ENCODE measurements at regions not wholly inside any gene's neighbourhood (a gene's known extent, or its start where the extent isn't known, plus 50 kb on each side); places are given as distances from the start of the nearest gene placed in this dataset.

DNA sequence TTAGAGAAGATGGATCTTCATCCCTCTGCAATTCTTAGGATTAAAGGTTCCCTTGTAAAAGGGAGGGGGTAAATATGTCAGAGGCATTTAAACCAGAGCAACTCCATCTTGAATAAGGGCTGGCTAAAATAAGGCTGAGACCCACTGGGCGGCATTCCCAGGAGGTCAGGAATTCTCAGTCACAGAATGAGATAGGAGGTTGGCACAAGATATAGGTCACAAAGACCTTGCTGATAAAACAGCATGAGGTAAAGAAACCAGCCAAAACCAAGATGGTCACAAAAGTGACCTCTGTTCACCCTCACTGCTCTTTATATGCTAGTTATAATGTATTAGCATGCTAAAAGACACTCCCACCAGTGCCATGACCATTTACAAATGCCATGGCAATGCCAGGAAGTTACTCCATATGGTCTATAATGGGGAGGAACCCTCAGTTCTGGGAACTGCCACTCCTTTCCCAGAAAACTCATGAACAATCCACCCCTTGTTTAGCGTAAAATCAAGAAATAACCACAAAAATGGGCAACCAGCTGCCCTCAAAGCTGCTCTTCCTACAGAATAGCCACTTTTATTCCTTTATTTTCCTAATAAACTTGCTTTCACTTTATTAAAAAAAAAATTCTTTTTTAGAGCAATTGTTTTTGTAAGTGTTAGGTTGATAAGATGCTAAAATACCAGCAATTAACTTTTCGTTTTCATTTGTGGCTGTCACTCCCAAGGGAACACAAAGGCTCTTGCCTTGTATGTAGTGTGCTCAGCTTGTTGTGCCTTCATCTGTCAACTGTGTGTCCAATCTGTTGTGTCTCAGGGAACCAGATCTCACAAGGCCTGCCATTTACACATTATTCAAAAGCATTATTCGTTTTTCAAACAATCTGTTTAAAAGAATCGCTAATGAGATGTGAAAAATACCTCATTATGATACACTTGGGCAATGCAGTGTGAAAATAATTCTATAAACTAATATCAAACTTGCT is 205.2 kb upstream of the RGPD4 start:
- DNase-seq (ENCODE audit: low spot score) = peak; percentile 4

DNA sequence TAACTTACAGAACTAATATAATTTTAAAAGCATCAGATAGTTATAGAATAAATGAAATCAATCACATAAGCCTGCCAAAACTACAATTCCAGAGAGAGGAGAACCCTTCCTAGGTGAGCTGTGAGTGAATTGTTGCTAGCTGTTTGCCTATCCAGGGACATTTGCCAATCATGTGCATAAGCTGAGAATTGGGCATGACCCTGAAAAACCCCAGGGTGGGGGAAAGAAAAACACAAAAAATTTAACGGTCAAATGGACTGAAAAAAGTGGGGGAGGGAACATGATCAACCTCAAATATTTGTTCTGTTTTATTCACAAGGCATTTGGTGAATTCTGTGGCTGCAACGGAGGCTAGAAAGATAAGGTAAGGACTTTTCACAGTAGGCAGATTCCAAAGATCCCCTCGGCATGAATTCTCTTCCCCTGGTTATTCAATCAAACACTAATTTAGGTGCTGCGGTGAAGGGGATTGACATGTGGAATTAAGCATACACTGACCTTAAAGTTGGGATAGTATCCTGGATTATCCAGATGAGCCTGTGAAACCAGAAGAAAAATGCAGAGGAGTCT is 203.9 kb upstream of the RGPD4 start:
- no peak for DNase-seq (ENCODE audit: low spot score)

DNA sequence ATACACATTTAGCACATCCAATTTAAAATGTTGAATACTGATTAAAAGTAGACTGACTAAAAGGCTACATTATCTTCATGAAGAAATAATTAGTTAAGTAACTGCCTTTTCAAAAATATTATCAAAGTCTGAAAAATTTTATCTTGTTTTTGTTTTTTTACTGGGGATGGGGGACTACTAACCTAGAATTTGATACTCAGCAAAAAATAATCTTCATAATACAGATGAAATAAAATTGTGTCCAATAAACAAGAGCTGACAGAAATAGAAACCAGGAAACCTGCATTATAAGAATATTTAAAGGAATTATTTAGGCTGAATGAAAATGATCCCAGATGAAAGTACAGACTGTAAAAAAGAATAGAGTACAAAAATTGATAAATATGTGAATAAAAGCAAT is 200.7 kb upstream of the RGPD4 start:
- no peak for DNase-seq (ENCODE audit: low spot score)

DNA sequence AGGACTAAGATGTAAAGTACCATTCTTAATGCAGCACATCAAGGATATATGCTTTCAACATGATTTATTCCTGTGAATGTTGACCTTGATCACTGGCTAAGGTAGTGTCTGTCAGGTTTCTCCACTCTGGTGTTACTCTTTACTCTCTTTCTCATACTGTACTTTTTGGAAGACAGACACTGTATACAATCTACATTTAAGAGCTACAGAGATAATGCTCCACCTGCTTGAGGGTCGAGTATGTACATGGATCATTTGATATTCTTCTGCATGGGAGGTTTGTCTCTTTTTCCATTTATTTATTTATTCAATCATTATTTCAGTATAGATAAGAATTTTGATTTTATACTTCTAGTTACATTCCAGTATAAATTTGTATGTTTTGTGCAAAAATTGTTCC is 199.5 kb upstream of the RGPD4 start:
- peak; percentile 13 for DNase-seq (ENCODE audit: low spot score)

DNA sequence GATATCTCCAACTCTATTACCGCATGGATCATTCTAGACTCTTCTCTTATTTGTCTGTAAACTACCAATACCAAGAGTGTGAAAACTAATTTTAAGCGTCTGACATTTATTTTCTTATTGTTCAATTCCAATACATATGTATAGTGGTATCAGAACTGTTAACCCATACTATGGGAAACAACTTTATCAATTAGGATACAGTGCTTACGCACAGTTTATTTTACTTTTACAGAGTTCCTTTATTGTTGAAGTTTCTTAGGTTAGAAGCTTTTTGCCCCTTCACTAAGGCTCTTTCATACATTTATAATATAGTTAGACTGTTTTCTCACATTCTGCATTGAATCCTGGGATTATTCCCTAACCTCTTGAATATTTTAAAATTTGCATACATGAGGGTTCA is 198.8 kb upstream of the RGPD4 start:
- no peak for DNase-seq (ENCODE audit: low spot score)

DNA sequence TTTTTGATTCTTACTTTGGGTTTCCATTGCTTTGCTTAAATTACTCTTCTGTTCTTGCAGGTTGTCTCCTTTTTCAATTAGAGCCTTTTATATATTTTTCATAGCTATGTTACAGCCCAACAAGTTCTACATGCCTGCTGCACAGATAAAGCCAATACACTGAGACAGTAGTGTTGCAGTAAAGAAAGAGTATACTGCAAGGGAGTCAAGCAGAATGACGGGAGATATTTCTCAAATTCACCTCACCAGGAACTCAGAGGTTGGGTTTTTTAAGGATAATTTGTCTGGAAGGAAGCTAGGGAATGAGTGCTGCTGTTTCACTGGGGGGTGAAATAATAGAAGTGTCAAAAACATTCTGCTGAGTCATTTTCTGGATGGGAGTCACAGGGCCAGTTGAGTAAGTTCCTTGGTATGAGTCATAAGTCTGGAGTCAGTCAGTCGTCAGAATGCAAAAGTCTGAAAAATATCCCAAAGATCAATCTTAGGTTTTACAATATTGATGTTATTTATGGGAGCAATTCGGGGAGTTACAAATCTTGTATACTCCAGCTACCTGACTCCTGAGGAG is 193.0 kb upstream of the RGPD4 start:
- peak; percentile 79 for DNase-seq (ENCODE audit: low spot score)

DNA sequence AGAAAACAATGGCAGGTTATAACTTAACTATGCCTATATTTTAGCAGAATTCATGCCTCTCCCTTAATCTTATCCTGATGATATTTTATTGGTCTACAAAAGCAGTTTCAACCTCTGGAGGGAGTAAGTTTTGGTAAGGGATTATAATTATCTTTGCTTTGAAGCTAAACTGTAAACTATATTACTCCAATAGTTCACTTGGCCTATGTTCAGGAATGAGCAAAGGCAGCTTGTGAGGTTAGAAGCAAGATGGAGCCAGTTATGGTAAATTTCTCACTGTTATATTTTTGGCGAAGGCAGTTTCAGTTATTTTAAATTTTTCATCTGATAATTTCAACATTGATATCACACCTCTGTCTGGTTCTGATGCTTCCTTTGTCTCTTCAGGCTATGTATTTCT is 192.5 kb upstream of the RGPD4 start:
- peak; percentile 4 for DNase-seq (ENCODE audit: low spot score)

DNA sequence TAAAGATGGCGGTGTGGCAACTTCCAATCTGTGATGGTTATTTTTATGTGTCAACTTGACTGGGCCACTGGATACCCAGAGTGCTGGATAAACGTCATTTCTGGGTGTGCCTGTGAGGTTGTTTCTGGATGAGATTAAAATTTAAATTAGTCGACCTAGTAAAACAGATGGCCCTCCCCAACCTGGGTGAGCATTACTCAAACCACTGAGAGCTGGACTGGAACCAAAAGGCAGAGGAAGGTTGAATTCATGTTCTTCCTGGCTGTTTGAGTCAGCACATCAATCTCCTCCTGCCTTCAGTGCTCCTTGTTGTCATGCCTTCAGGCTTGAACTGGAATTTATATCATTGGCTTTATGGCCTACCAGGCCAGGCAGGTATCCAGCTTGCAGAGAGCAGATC is 190.8 kb upstream of the RGPD4 start:
- DNase-seq (ENCODE audit: low spot score) = peak; percentile 60

DNA sequence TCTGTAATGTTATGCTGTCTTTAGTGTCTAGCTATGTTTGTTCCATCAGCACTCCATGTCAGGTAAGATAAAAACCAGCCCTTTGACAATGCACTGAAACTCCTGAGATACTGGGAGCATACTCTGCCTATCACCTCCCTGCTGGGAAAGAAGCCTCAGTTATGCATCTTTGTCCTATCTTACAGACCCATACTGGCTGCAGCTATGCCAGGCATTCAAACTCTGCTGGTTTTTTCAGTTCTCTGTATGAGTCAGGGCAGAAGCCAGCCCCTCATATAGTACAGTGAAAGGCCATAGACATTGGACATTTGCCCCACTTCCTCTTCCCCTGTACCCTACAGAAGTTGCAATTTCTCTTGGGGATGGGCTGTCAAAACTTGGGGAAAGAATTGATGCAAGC is 181.1 kb upstream of the RGPD4 start:
- DNase-seq (ENCODE audit: low spot score) = no peak

DNA sequence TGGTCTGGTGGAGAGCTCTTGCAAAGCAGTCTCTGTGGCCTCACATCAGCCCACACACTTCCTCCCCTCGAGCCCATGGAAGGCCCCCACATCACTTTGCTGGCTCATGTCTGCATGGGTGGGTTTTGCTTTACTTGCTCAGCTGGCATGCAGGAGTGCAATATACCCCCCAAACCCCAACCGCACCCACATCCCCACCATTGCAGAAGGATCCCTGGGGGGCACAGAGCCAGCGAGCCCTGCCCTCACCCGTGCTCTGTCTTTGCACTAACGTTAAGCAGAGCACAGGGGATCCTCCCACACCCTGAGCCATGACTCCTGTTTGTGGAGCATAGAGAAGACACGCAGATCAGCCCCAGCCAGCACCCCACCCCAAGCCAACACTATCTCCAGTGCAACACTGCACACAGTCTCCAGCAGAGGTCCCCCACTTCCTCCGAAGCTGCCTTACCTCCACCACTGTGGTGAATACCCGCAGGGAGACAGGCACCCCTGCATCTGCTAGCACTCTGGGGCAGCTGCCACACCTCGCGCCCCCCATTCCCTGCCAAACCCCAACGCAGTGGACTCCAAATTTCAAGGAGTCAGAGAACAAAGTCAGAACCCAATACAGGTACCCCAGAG is 177.8 kb upstream of the RGPD4 start:
- no peak for DNase-seq (ENCODE audit: low spot score)

DNA sequence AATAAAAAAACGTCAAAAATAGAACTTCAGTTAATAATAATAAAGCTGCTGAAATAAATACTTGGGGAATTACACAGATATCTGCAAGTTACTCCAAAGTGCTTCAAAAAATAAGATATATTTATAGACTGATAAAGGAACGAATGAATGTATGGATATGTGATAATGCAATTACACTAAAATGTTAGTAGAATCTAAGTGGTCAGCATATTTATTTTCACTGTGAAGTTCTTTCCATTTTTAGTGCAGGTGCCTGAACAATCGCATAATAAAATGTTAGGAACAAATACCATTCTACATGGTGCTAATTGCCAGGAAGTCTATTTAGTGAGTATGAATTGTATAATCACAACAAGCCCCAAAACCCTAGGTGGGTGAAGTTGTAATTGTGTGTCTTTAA is 169.6 kb upstream of the RGPD4 start:
- DNase-seq (ENCODE audit: low spot score) = no peak

DNA sequence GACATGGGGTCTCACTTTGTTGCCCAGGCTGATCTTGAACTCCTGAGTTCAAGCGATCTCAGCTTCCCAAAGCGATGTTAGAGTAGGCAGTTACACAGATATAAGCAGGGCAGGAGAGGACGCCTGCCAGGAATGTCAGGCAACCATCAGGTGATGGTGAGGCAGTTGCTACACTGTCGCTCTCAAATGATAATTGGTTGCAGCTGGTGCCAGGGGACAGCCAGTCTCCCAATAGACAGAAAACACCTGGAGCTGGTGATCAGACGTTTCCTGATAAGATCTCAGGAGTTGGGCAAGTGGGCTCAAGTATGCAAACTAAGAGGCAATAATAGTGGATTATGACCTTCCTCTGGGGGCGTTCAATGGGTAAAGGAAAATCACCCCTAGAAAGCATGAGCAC is 163.1 kb upstream of the RGPD4 start:
- DNase-seq (ENCODE audit: low spot score) = no peak

DNA sequence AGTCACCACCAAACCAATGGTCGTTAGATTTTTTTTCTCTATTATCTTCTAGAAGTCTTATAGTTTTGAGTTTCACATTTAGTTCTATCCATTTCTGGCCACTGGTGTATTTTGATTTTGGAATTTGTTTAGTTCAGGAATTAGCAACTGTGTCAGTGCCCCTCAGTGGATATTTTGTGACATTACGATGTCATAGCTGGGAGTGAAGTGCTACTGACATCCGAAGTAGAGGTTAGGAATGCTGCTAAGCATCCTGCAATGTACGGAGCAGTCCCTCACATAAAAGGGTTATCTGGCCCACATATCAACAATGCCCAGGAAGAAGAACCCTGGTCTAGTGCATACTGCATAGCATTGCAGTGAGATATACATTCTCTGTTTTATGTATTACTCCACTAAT is 157.4 kb upstream of the RGPD4 start:
- DNase-seq (ENCODE audit: low spot score) = no peak

DNA sequence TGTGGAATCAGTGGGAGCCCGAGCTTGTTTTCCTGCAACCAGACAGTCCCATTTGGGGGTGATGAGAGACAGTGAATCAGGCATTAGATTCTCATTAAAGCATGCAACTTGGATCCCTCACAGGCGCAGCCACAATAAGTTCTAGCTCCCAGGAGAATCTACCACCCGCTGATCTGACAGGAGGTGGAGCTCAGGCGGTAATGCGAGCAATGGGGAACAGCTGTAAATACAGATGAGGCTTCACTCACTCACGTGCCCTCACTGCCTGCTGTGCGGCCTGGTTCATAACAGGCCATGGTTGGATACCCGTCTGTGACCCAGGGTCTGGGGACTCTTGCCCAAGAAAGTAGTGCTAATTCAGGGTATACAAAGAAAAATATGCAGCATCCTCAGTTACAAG is 144.8 kb upstream of the RGPD4 start:
- no peak for DNase-seq (ENCODE audit: low spot score)

DNA sequence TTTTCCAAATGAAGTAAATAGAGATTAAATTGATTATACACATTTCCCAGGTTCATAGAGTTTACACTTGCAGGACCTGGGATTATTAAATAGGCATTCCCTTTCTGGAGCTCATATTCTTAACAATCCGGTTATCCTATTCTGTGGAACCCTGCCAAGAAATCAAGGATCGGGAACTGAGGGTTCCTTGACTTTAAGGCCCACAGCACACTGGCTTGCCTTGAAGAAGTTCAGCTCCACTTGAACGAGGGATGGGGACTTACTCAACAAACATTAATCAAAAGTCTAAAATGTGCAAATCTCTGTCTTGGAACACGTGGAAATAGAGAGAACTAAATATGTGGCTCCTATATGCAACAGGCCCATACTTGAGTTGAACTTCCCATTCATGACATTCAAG is 142.3 kb upstream of the RGPD4 start:
- DNase-seq (ENCODE audit: low spot score) = no peak

DNA sequence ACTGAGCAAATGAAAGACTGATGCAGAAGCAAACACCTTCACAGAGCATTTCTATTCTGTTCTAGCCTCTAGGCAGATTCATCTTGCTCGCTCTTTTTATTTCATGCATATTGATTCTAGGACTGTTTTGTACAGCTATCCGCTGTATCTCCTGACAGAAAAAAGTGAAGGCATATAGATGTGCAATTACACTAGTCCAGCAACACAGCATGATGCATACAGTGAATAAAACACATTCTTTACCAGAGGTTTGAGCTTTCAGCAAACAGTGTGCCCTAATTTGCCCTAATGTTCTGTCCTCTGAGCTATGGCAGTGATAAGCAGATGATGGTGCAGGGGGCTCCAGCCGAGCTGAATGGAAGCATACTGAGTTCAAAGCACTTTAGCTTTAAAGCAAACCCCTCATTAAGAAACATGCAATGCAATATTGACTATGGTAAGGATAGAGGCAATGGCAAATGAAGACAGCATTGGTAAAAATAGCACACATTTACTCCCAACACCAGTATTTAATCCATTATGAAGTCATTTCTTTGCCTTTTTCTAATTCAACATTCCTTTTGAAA is 141.2 kb upstream of the RGPD4 start:
- DNase-seq (ENCODE audit: low spot score) = no peak

DNA sequence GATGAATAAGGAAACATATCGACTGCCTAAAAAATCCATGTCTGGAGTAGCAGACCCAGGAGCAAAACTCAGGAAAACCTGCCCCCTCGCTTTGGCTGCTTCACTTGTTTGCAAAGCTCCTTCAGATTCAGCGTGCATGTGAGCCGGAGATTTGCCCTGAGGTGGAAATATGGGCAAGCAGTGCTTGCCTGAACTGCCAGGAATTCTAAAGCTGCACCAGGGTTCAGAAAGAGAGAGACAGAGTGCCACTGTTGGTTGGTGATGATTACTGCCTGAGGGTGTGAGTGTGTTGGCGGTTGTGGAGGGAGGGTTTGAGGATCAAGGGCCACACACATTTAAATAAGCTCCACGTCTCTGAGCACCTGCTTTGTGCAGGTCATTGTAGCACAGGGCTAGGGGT is 139.6 kb upstream of the RGPD4 start:
- no peak for DNase-seq (ENCODE audit: low spot score)

DNA sequence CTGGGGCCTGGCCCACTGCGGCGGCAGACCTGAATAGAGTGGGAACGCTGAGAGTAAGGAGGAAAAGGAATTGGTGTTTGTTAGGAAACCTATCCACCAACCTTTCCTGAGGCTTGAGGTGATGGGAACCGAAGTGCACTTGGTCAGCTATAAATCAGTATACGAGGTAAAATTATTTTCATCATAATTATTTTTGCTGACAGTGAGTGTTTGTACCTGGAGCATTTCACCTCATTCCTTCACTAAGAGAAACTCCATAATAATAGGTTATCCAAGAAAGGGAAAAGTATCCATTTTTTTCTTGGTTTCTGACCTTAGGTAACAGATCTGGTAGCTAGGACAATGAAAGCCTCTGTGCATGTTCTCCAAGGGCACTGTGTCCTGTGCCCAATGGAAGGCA is 138.6 kb upstream of the RGPD4 start:
- no peak for DNase-seq (ENCODE audit: low spot score)

DNA sequence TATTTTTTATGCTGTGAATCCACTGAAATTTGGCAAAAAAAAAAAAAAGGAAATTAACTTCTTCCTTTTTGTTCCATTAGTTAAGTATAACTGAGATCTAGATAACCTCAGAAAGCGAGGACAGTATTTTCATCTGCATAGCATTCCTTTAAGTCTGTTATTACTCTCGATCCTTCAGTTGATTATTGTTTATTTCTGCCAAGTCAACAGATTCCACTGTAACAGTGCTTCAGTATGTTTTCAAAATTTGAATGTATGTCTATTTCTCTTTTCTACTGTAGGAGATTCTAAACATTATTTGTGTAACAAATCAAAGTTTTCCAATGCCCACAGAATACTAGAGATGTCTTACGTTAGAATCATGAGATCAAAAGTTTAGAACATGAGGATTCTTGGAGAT is 133.1 kb upstream of the RGPD4 start:
- DNase-seq (ENCODE audit: low spot score) = no peak

DNA sequence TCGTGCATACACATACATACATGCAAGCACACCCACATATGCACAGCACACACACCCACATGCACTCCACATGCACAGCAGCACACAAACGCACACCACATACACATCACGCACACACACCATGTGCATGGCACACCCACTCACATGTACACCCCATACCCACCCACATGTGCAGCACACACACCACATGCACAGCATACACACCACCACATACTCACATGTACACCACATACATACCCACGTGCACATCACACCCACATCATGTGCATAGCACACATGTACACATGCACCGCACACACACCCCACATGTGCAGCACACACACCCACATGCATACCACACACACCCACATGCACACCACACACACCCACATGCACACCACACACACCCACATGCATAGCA is 132.0 kb upstream of the RGPD4 start:
- DNase-seq (ENCODE audit: low spot score) = no peak

DNA sequence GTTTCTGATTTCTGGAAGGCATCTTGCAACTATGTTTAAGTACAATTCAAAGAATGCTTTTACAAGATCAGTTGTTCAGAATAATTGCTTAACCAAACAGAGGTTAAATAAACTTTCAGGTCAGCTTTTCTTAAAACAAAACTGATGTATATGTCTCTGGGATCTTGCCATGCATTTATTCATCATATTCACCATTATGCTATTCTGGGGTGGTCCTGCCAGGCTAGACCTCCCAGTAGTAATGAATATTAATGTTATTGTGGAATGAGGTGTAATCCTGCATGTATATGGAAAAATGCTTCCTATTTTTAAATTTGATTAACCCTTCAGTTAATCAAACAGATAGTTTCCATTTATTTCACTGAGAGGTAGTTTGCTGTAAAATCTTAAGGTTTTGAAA is 129.3 kb upstream of the RGPD4 start:
- DNase-seq (ENCODE audit: low spot score) = no peak

DNA sequence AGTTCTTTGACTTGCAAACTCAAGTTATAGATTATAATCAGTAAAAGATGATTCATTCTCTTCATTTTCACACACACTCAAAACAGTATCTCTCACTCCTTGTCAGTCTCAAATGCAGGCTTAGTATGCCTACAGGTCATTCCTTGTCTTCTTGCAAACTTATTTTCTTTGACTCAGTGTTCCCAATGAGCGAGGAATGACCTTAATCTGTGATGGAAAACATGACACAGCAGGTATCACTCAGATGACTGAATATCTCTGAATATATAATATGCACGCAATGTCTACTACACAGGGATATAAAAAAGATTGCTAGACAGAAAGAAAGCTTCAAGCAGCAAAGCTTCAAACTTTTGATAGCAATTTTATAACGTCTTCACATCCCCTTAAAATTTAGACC is 127.8 kb upstream of the RGPD4 start:
- no peak for DNase-seq (ENCODE audit: low spot score)
